WTC11 (cell line): ENCODE measurements at regions not wholly inside any gene's neighbourhood (a gene's known extent, or its start where the extent isn't known, plus 50 kb on each side); places are given as distances from the start of the nearest gene placed in this dataset.

Experiments used
- ATAC-seq: fragments of 200-7000 bp; cut with Tn5 transposase; 2 replicates; pipeline ENCODE4 v1.10.0; 2021; ENCODE audit warnings: mild to moderate bottlenecking, moderate library complexity
- CTCF ChIA-PET: fragments of 300-600 bp; sonication (Branson Sonifier 250); formaldehyde crosslinking; loops from one replicate; lab custom pipeline; 2021; ENCODE audit warnings: antibody characterized with exemption; lab: Charles Lee
- POLR2A ChIA-PET: fragments of 350-600 bp; sonication (Branson Sonifier 250); formaldehyde crosslinking; loops from one replicate; lab custom pipeline; 2021; ENCODE audit warnings: antibody characterized with exemption; lab: Charles Lee
- DNase-seq: peaks from one replicate; pipeline ENCODE4 v3.0.0; 2021; ENCODE audit warnings: low spot score
- H3K27ac Mint-ChIP-seq: 2 replicates; pipeline ENCODE4 v1.8.0; 2021; ENCODE audit warnings: mixed read lengths
- H3K27me3 Mint-ChIP-seq: 2 replicates; pipeline ENCODE4 v1.8.0; 2021; ENCODE audit warnings: low read depth, mild to moderate bottlenecking, moderate library complexity, mixed read lengths
- H3K36me3 Mint-ChIP-seq: 2 replicates; pipeline ENCODE4 v1.8.0; 2021; ENCODE audit warnings: mixed read lengths
- H3K4me1 Mint-ChIP-seq: 2 replicates; pipeline ENCODE4 v1.8.0; 2022; ENCODE audit warnings: mixed read lengths
- H3K4me3 Mint-ChIP-seq: 2 replicates; pipeline ENCODE4 v1.8.0; 2021; ENCODE audit warnings: mild to moderate bottlenecking, moderate library complexity, mixed read lengths
- H3K9me3 Mint-ChIP-seq: 2 replicates; pipeline ENCODE4 v1.8.0; 2021; ENCODE audit warnings: mixed read lengths
- ARID4B ChIP-seq: sonication (generic); formaldehyde crosslinking; IDR thresholded peaks from 2 replicates; pipeline ENCODE4 v1.8.0; 2023; ENCODE audit warnings: missing genetic modification reagents, mild to moderate bottlenecking, borderline replicate concordance
- ATF1 ChIP-seq: sonication (generic); formaldehyde crosslinking; IDR thresholded peaks from 2 replicates; pipeline ENCODE4 v1.8.1; 2023; ENCODE audit warnings: mild to moderate bottlenecking, moderate library complexity, missing genetic modification reagents
- ATF2 ChIP-seq: sonication (generic); formaldehyde crosslinking; IDR thresholded peaks from 2 replicates; pipeline ENCODE4 v1.8.1; 2022; ENCODE audit warnings: low read depth, missing genetic modification reagents, borderline replicate concordance
- FOXP4 ChIP-seq: sonication (generic); formaldehyde crosslinking; IDR thresholded peaks from 2 replicates; pipeline ENCODE4 v1.8.0; 2022; ENCODE audit warnings: mild to moderate bottlenecking, missing genetic modification reagents
- GABPB1 ChIP-seq: sonication (generic); formaldehyde crosslinking; IDR thresholded peaks from 2 replicates; pipeline ENCODE4 v1.8.1; 2023; ENCODE audit warnings: mild to moderate bottlenecking, missing genetic modification reagents
- HMGA2 ChIP-seq: fragments of 250-450 bp; sonication (Bioruptor Pico); IDR thresholded peaks from 2 replicates; pipeline ENCODE4 v1.4.0; 2021; ENCODE audit warnings: mild to moderate bottlenecking, moderate library complexity
- JUN ChIP-seq: sonication (generic); formaldehyde crosslinking; IDR thresholded peaks from 2 replicates; pipeline ENCODE4 v1.8.0; 2023; ENCODE audit warnings: mild to moderate bottlenecking, missing genetic modification reagents
- NFE2L1 ChIP-seq: sonication (generic); formaldehyde crosslinking; IDR thresholded peaks from 2 replicates; pipeline ENCODE4 v1.8.1; 2023; ENCODE audit warnings: missing genetic modification reagents
- RELA ChIP-seq: sonication (generic); formaldehyde crosslinking; IDR thresholded peaks from 2 replicates; pipeline ENCODE4 v1.8.1; 2022; ENCODE audit warnings: missing genetic modification reagents, mild to moderate bottlenecking, borderline replicate concordance
- SMAD4 ChIP-seq: sonication (generic); formaldehyde crosslinking; IDR thresholded peaks from 2 replicates; pipeline ENCODE4 v1.8.0; 2022; ENCODE audit warnings: mild to moderate bottlenecking, missing genetic modification reagents
- STAT6 ChIP-seq: sonication (generic); formaldehyde crosslinking; conservative IDR thresholded peaks from 2 replicates; pipeline ENCODE4 v1.8.1; 2023; ENCODE audit warnings: mild to moderate bottlenecking, low read depth, missing genetic modification reagents, moderate library complexity
- ZNF121 ChIP-seq: sonication (generic); formaldehyde crosslinking; IDR thresholded peaks from 2 replicates; pipeline ENCODE4 v1.8.0; 2023; ENCODE audit warnings: missing genetic modification reagents
- ZNF317 ChIP-seq: sonication (generic); formaldehyde crosslinking; IDR thresholded peaks from 2 replicates; pipeline ENCODE4 v1.8.1; 2023; ENCODE audit warnings: low read depth, mild to moderate bottlenecking, moderate library complexity, missing genetic modification reagents, borderline replicate concordance
- ZNF532 ChIP-seq: fragments of 250-450 bp; sonication (Bioruptor Pico); IDR thresholded peaks from 2 replicates; pipeline ENCODE4 v1.9.0; 2021; ENCODE audit warnings: mild to moderate bottlenecking, borderline replicate concordance
- ZSCAN18 ChIP-seq: fragments of 250-450 bp; sonication (Bioruptor Pico); IDR thresholded peaks from 2 replicates; pipeline ENCODE4 v2.1.2; 2022; ENCODE audit warnings: mild to moderate bottlenecking, moderate library complexity

GRCh38 chr14:105659935-105660527 lies 133.6 kb downstream of the TMEM121 start:
- POLR2A ChIA-PET, result no interaction called here
- Mint-ChIP-seq H3K27ac (no peak overlapping the region), H3K4me1 (no peaks in the 10 kb centered on the region)

More at GRCh38 chr14:105659935-105660527, 133.6 kb downstream of the TMEM121 start:
- ATAC-seq (no peak), DNase-seq (no peak)
- peaks cover 7% of the 10 kb centered on the region; the same call in 1 of the 2 replicates for H3K27me3 Mint-ChIP-seq
- peaks cover 58% of the 10 kb centered on the region for H3K36me3 Mint-ChIP-seq
- CTCF ChIA-PET, result no interaction called here
- peaks cover 60% of the 10 kb centered on the region for H3K9me3 Mint-ChIP-seq
- H3K4me3 Mint-ChIP-seq, result no peak overlapping the region
- no peak for TF ChIP-seq ARID4B
- TF ChIP-seq JUN, result no peak
- no peak for TF ChIP-seq ZNF532
- TF ChIP-seq ZSCAN18 (CRISPR knock-in tag), result no peak
- no peak for TF ChIP-seq NFE2L1 (CRISPR knock-in tag)
- TF ChIP-seq RELA (CRISPR knock-in tag), result no peak
- TF ChIP-seq GABPB1, result no peak
- no peak for TF ChIP-seq ZNF121
- TF ChIP-seq SMAD4 (CRISPR knock-in tag), result no peak
- no peak for TF ChIP-seq ATF1 (CRISPR knock-in tag)
- no peak for TF ChIP-seq ZNF317
- no peak for TF ChIP-seq ATF2 (CRISPR knock-in tag)
- no peak for TF ChIP-seq HMGA2 (CRISPR knock-in tag)
- no peak for TF ChIP-seq STAT6 (CRISPR knock-in tag)
- TF ChIP-seq FOXP4 (CRISPR knock-in tag), result no peak
